Activated T-helper 9 cell treated with anti-CD3 and anti-CD28 coated beads, Interleukin-2, amount 50 U/mL, for 16 hours (primary cell): ENCODE measurements at regions not wholly inside any gene's neighbourhood (a gene's known extent, or its start where the extent isn't known, plus 50 kb on each side); places are given as distances from the start of the nearest gene placed in this dataset.
A peak's percentile ranks its signal among the peaks of the same experiment; 100 is the strongest.

Experiments used
- DNase-seq: peaks from one replicate; pipeline ENCODE4 v3.0.0-alpha.2; 2020; ENCODE audit warnings: low read depth

DNA sequence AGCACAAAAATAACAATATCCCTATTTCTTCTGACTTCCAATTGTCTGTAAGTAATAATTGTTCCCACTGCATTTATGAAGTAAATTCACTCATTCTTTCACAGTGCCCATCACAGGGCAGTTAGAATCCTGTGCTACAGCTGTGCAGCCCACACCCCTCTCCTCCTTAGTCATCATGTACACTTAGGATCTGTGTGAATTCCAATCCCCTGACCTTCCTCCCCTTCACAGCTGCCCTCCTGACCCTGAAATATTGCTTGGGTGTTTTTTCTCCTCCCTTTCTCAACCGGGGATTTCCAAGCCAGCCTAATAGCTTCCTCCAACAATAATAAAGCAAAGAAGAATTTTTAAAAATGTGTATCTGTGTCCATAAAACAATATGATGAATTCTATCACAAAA is 91.5 kb upstream of the BEND6 start:
- DNase-seq, result no peak

GRCh38 chr6:56862415-56863175 is 92.3 kb upstream of the BEND6 start:
- no peak for DNase-seq

DNA sequence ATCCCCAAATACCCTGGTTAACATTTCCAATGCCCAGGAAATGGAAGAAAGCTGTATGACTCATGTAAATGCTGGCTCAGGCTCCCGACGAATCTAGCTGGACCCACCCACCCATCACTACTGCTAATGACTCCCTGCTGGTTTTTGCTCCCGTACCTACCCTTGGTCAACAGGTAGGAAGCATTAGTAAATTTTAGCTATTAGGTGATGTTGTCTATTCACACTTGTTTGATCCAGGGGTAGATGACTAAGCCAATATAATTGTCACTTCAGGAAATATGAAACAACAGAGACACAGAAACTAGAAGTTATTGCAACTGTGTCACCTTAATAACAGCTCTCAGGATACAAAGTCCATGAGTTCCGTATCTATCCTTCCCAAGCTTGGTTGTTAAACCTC is 94.4 kb upstream of the BEND6 start:
- DNase-seq, result no peak

DNA sequence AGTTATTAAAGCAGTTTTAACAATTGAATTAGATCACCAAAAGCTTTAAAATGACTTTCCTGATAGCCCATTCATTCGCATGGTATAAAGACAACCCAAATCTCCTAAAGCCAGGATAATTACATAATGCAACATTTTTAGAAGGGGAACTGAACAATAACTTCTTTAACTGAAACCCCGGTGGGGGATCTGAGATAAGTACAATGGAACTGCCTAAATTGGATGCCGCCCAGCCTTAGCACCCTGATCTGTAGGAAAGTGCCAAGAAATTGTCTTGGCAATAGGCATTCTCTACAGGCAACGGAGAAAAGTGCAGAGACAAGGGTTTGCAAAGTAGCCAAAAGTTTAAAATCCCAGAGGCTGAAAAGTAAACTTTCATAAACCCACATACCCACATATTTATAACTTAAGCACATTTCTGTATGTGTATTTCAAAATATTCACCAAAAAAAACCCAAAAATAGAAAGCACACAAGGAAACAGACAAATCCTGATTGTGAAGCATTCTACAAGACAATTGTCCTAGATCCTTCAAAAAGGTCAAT is 98.8 kb upstream of the BEND6 start:
- no peak for DNase-seq

DNA sequence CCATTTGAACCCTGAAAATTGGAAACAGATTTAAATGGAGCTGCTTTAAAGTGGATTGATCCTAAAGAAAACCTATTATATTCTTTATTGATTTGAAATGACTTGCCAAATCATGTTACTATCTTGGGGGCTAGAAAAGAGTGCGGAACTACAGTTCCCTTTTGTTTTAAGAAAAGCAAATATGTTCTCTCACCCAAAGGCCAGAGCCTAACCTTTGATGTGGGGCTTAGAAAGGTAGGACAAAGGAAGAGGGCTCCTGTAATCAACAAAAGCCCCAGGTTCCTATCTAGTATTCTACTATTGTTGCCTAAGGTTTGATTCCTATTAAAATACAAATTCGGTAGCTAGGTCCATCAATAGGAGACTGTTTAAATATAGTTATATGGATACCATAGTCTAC is 100.8 kb upstream of the BEND6 start:
- DNase-seq, result no peak

DNA sequence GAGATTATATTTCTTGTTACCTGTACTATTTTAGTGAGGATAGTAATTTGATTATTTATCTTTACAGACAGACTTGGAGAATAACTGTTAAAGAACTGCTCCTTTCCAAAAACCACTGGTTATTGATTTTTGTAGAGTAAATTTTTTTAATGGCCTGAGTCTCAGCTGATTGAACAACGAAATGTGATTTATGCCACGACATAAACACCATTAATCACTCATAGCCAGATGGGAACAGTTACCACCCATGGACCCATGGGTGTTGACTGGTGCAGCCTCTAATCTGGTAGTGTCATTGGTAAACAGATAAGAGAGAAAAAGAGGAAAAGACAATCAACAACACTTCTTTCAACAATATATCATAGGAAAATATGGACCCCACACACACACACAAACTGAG is 101.4 kb upstream of the BEND6 start:
- no peak for DNase-seq

- no peak for DNase-seq
Observed at GRCh38 chr6:56852260-56853010, 102.5 kb upstream of the BEND6 start.

DNA sequence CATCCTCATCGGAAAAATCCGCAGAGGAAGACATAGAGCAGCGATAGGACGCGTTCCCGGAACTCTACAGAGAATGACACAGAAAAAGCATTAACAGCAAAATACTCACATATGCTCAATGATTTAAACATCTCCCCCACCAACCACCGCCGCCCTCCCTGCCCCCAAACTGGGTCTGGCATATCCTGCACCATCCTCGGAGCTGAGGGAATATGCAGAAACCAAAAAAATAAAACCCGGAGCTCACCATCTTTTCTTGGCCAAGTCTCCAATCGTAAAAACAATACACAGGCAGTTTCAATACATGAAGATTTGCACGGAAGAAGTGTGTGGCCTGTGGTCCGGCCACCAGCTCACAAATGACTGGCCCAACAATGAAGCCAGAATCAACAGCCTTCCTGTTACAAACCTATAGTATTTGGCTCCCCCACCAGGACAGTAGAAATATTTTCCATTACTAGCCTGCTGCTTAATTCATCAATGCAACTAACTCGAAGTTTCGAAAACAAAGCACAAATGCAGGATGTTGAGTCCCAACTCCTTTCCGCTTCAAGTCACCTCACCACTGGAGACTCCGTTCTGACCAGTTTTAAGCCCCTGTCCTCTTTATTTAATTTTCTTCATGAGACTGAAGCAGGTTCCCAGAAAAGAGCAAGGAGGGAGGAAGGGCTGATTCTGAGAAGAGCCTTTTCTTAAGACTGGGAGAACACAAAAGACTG is 103.2 kb upstream of the BEND6 start:
- DNase-seq, result no peak

GRCh38 chr6:56851074-56851473 is 103.8 kb upstream of the BEND6 start:
- DNase-seq, result no peak

DNA sequence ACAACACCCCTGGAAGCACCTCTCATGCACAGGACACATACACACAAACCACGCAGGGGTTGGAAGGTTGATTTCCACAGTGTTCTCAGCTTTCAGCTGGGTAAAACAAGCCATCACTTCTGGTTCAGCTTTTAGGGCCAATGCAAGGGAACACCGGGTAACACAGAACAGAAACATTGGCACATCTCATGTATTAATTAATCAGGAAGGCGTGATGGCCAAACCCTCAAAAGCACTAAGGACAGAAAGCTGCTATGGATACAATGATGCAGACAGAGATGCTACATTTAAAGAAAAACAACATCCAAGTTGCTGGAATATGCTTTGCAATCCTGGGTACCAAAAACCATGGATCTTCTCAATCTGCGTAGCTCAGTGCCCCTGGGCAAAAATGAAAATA is 104.3 kb upstream of the BEND6 start:
- no peak for DNase-seq

GRCh38 chr6:56849896-56850295 is 105.0 kb upstream of the BEND6 start:
- no peak for DNase-seq

DNA sequence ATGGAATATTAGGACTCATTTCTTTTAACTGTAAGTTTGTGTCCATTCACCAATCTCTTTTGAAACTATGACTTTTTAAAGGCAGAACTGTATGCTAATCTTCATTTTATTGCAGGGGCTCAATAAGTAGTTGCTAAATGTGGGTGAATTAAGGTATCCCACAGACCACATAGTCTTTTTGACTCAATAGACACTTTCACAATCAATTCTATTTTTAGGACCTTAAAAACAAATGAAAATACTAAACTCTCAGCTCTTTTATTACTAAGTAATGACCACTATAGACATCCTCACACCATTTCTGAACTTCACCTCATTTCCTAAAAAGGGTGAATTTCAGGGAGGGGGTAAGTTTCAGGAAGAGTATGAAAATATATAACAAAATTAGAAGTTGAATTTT is 106.8 kb upstream of the BEND6 start:
- DNase-seq, result no peak

- no peak for DNase-seq
Observed at GRCh38 chr6:56845032-56845431, 109.9 kb upstream of the BEND6 start.

DNA sequence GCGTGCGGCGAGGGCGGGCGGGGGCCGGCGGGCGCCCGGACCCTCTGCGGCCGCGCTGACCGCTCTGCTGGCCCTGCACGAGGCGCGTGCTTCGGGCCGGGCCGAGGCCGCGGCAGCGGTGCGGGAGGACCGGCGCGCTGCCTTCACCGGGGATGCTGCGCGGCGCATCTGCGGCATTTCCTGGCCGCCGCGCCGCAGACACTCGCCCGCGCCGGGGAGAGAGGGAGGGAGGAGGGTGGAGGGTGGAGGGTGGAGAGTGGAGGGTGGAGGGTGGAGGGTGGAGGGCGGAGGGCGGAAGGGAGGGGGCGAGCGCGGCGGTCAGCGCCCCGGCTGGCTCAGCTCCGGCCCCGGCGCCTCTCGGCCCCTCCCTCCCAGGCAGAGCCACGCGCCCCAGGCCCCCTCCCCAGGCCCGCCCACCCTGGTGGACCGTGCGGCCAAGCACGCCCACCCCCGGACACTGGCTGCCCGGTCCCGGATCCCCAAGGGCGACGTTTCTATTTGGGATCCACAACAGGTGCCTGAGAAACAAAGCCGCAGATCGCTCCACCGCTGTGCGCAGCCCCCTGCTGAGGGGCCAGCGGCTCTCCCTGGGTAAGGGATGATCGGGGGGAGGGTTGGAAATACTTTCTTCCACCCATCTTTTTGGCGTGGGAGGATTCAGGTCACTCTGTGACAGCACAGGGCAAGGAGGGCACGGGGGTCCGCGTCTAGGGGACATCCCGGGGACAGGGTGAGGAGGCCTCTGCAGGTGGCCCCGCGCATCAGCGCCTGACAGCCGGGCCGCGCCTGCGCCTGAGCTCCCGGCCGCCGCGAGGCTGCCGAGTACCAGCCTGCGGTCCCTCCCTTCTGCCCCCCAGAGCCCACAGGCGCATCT is 111.2 kb upstream of the BEND6 start:
- DNase-seq, result peak; percentile 30

- DNase-seq, result no peak
Observed at GRCh38 chr6:56842686-56843475, 112.0 kb upstream of the BEND6 start.

- DNase-seq, result no peak
Observed at GRCh38 chr6:56841751-56842150, 113.2 kb upstream of the BEND6 start.

DNA sequence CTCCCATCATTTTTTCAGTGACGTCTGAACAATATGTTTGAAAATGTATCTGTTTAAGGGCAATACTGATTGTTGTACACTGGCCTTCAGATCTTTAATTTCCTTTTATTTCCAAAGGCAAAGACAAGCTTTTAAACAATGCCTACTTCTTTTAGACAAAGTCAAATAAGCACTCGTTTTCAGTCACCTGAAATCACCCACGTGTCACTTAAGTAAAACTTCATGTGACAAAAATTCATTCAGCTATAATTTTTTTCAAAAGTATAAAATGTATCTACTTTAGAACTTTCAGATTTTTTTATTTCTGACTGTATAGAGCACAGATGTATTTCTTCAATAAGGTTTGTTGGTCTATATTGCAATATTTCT is 113.5 kb upstream of the BEND6 start:
- no peak for DNase-seq

DNA sequence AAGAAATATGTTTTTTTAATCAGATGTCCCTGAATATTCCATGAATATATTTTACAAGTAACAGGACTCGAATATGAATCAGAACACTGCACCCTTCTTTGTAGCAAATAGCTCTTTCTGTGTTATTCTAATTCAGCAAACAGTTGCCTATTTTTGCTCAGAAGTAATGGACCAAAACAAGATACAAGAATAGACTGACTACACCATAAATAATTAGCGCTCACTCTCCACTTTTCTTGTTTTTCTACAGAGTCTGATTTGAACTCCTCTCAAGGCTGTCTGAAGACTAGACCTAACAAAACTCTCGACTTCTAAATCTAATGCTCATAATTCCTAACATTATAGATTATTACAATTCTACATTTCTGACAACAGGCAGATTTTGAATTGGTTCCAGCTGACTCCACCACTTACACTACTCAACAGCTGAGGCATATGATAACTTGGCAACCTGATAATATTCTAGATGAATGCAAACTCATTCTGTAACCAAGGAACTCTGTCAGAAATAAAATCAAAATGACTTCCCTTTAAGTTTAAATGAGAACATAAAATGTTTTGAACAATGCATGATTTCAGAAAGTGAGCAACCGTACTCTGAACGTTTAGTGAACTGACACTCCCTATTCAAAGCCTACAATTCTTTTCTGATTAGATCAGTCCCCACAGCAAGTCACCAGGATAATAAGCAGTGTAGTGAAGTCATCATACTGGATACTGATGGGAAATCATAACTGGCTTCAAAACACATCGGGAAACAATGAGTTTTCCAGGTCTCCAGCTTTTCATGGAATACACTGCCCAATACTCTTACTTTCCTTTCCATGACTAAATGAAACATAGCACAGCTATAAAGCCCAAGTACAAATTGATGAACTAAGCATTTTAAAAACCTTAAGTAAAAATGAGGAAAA is 114.2 kb upstream of the BEND6 start:
- no peak for DNase-seq

DNA sequence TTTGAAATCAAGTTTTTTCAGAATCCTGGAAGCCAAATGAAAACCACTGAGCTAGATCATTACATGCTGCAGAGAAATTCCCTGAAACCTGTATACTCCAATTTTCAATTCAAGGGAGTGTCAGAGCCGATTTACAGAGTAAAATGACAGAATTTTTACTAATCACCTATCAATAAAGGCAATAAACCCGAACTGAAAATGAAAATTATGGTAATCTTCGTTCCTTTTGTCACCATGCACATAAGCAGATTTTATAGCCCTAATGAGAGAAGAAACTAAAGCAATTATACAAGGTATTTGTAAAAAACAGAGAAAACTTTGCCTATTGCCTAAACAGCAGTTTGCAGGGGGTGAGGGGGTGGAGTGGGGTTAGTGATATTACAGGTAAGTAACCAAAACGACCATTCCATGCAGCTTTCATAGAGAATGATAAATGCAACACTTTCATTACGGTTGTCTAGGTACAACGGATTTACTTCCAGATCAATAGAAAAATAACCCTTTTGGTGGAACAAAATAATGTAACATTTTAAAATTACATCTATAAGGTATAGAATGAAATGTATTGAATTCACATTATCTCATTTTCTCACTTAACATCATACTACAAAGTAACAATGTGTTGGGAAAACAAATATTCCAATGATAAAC is 115.2 kb upstream of the BEND6 start:
- DNase-seq, result no peak
